Neural progenitor cell (in vitro differentiated cells): ENCODE measurements at regions not wholly inside any gene's neighbourhood (a gene's known extent, or its start where the extent isn't known, plus 50 kb on each side); places are given as distances from the start of the nearest gene placed in this dataset.

Experiments used
- DNase-seq: peaks from one replicate; pipeline ENCODE4 v3.0.0-alpha.2; 2016; ENCODE audit warnings: low spot score
- H2AFZ ChIP-seq: fragments of 200-600 bp; sonication (generic); replicated peaks from 2 replicates; pipeline ENCODE4 v1.6.1; 2016; ENCODE audit warnings: antibody characterized with exemption
- H3F3A ChIP-seq: fragments of 200-600 bp; sonication (generic); 2 replicates; pipeline ENCODE4 v1.6.1; 2016; ENCODE audit warnings: antibody characterized with exemption, low read depth
- H3K27ac ChIP-seq: fragments of 200-600 bp; sonication (generic); 2 replicates; pipeline ENCODE4 v1.5.1; 2016; ENCODE audit warnings: mild to moderate bottlenecking
- H3K27me3 ChIP-seq: fragments of 200-600 bp; sonication (generic); 2 replicates; pipeline ENCODE4 v1.6.1; 2016; ENCODE audit warnings: mild to moderate bottlenecking, moderate library complexity
- H3K36me3 ChIP-seq: fragments of 200-600 bp; sonication (generic); 2 replicates; pipeline ENCODE4 v1.5.1; 2016
- H3K4me1 ChIP-seq: fragments of 200-600 bp; sonication (generic); 2 replicates; pipeline ENCODE4 v1.6.1; 2016; ENCODE audit warnings: mixed run types
- H3K4me2 ChIP-seq: fragments of 200-600 bp; sonication (generic); 2 replicates; pipeline ENCODE4 v1.6.1; 2016
- H3K4me3 ChIP-seq: fragments of 200-600 bp; sonication (generic); 2 replicates; pipeline ENCODE4 v1.5.1; 2016
- H3K79me2 ChIP-seq: fragments of 200-600 bp; sonication (generic); 2 replicates; pipeline ENCODE4 v1.6.1; 2016; ENCODE audit warnings: low read depth
- H3K9ac ChIP-seq: fragments of 200-600 bp; sonication (generic); 2 replicates; pipeline ENCODE4 v1.6.1; 2016
- H3K9me3 ChIP-seq: fragments of 200-600 bp; sonication (generic); 2 replicates; pipeline ENCODE4 v1.5.1; 2016; ENCODE audit warnings: low read depth
- H4K20me1 ChIP-seq: fragments of 200-600 bp; sonication (generic); 2 replicates; pipeline ENCODE4 v1.6.1; 2016; ENCODE audit warnings: low read depth
- H3K27ac Mint-ChIP-seq: 3 replicates; pipeline ENCODE4 v1.8.0; 2021; ENCODE audit warnings: mixed read lengths
- H3K27me3 Mint-ChIP-seq: 2 replicates; pipeline ENCODE4 v1.8.0; 2022; ENCODE audit warnings: low read depth, mild to moderate bottlenecking, inconsistent platforms, moderate library complexity, mixed read lengths; ENCODE audit not compliant: insufficient read depth
- H3K36me3 Mint-ChIP-seq: 3 replicates; pipeline ENCODE4 v1.8.0; 2021; ENCODE audit warnings: mixed read lengths
- H3K4me1 Mint-ChIP-seq: 3 replicates; pipeline ENCODE4 v1.8.0; 2021; ENCODE audit warnings: mixed read lengths
- H3K4me3 Mint-ChIP-seq: 3 replicates; pipeline ENCODE4 v1.8.0; 2021; ENCODE audit warnings: mild to moderate bottlenecking, moderate library complexity, mixed read lengths
- H3K9me3 Mint-ChIP-seq: 3 replicates; pipeline ENCODE4 v1.8.0; 2020; ENCODE audit warnings: mixed read lengths
- CTCF ChIP-seq: fragments of 200-600 bp; sonication (generic); IDR thresholded peaks from 2 replicates; pipeline ENCODE4 v1.5.1; 2017; ENCODE audit warnings: antibody characterized with exemption, mild to moderate bottlenecking
- EZH2 ChIP-seq: fragments of 200-600 bp; sonication (generic); IDR thresholded peaks from 2 replicates; pipeline ENCODE4 v1.6.1; 2017; ENCODE audit warnings: antibody characterized with exemption, mild to moderate bottlenecking, moderate library complexity
- EZH2phosphoT487 ChIP-seq: fragments of 200-600 bp; sonication (generic); IDR thresholded peaks from 2 replicates; pipeline ENCODE4 v1.6.1; 2017; ENCODE audit warnings: antibody characterized with exemption

DNA sequence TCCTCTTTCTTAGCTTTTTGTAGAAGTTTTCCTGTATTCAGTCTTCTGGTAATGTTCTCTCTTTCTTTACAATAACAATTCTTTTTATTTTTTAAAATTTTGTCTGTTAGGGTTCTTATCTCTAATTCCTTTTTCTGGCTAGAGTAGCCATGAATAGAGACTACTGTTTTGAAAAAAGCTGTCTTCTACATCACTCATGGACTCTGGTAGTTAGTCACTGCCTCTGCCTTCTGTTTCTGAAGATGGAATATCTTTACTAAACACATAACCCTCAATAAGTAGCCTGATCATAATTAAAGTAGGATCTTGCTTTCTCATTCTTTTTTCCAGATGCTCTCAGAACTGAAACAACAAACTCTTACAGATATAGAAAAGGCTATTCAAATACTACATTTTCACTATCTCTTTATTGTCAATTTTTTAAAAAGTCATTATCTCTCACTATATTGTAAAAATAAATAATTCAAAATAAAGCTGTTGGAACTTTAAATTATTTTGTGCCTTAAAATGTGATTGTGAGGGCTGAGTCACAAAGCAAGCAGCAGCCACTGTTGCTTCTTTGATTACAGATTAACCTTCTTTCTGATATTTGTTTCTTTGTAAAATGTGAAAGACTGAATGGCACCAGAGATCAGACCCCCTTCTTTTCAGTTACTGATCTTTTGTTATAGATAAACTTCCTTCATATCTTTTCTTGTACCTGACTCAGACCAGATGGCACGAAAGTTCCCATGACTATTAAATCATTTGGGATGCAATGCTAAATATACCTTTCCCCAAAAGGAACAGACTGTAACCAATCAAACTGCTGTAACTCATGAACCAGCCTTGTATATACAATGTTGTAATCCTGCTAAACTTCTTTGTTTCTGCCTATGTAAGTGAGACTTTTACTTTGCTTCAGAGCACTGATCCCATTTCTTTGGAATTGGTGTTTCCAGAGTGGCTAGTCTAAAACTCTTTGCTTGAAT, 1159.5 kb downstream of the IGSF11 start:
- peak; percentile 36 for DNase-seq
- Mint-ChIP-seq H3K4me3 (no peak overlapping the region), H3K27me3 (no peaks in the 10 kb centered on the region), H3K4me1 (peaks cover 11% of the 10 kb centered on the region), H3K9me3 (no peaks in the 10 kb centered on the region), H3K27ac (no peak overlapping the region), H3K36me3 (no peaks in the 10 kb centered on the region)
- H2AFZ ChIP-seq, result no peak overlapping the region
- no peaks in the 10 kb centered on the region for H3K27me3 ChIP-seq
- H3K9me3 ChIP-seq, result no peaks in the 10 kb centered on the region
- TF ChIP-seq EZH2phosphoT487 (no peak), CTCF (no peak), EZH2 (no peak)
- no peaks in the 10 kb centered on the region for H4K20me1 ChIP-seq
- H3K9ac ChIP-seq, result no peak overlapping the region
- no peaks in the 10 kb centered on the region for H3K36me3 ChIP-seq
- no peaks in the 10 kb centered on the region for H3K79me2 ChIP-seq
- peaks cover 32% of the 10 kb centered on the region for H3K4me1 ChIP-seq
- no peak overlapping the region for H3K4me3 ChIP-seq
- peak overlapping the region; percentile 49 for H3K4me2 ChIP-seq
- no peak overlapping the region for H3K27ac ChIP-seq
- H3F3A ChIP-seq, result peaks cover 16% of the 10 kb centered on the region

DNA sequence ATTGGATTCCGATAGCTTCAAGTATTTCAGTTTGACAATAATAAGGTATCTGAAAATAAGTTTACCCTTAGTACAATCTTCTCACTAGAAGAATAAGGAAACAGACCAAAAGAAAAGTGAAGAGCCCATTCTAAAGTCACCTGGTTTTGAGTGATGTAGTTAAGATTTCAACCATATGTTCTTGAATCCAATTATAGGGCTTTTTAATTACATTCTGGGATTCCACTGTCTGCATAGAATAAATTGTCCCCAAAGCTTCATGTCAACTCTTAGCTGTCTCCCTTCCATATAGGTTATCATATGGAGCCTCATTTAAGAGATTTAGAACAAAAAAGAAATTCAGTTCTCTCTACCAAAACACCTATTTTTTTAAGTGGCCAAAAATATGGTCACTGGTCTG, 1158.8 kb downstream of the IGSF11 start:
- Histone ChIP-seq H2AFZ (no peak overlapping the region), H3K27me3 (no peaks in the 10 kb centered on the region), H3K4me3 (no peak overlapping the region), H4K20me1 (no peaks in the 10 kb centered on the region), H3K4me2 (peak overlapping the region; percentile 49), H3K79me2 (no peaks in the 10 kb centered on the region), H3K4me1 (peaks cover 33% of the 10 kb centered on the region), H3K9me3 (no peaks in the 10 kb centered on the region), H3K27ac (no peak overlapping the region), H3K9ac (no peak overlapping the region), H3K36me3 (no peaks in the 10 kb centered on the region), H3F3A (peaks cover 16% of the 10 kb centered on the region)
- Mint-ChIP-seq H3K9me3 (no peaks in the 10 kb centered on the region), H3K36me3 (no peaks in the 10 kb centered on the region), H3K4me3 (no peak overlapping the region), H3K27me3 (no peaks in the 10 kb centered on the region), H3K27ac (no peak overlapping the region), H3K4me1 (peaks cover 11% of the 10 kb centered on the region)
- no peak for TF ChIP-seq EZH2phosphoT487
- TF ChIP-seq CTCF, result no peak
- TF ChIP-seq EZH2, result no peak
- no peak for DNase-seq

- DNase-seq, result no peak
- H3K36me3 Mint-ChIP-seq, result no peaks in the 10 kb centered on the region
- Histone ChIP-seq H3K36me3 (no peaks in the 10 kb centered on the region), H4K20me1 (no peaks in the 10 kb centered on the region), H3K27me3 (no peaks in the 10 kb centered on the region), H3K79me2 (no peaks in the 10 kb centered on the region), H2AFZ (no peak overlapping the region), H3F3A (no peaks in the 10 kb centered on the region), H3K27ac (no peak overlapping the region), H3K9me3 (no peaks in the 10 kb centered on the region), H3K4me1 (peaks cover 17% of the 10 kb centered on the region), H3K4me2 (no peak overlapping the region), H3K9ac (no peak overlapping the region), H3K4me3 (no peak overlapping the region)
- H3K9me3 Mint-ChIP-seq, result no peaks in the 10 kb centered on the region
- TF ChIP-seq EZH2 (no peak), EZH2phosphoT487 (no peak), CTCF (no peak)
- H3K4me1 Mint-ChIP-seq, result peaks cover under 1% of the 10 kb centered on the region
- no peaks in the 10 kb centered on the region for H3K27me3 Mint-ChIP-seq
- H3K4me3 Mint-ChIP-seq, result no peak overlapping the region
- no peak overlapping the region for H3K27ac Mint-ChIP-seq
Measured at GRCh38 chr3:117880638-117881037, 1154.0 kb downstream of the IGSF11 start.
